ENCODE measurements at regions not wholly inside any gene's neighbourhood (a gene's known extent, or its start where the extent isn't known, plus 50 kb on each side); places are given as distances from the start of the nearest gene placed in this dataset.

DNA sequence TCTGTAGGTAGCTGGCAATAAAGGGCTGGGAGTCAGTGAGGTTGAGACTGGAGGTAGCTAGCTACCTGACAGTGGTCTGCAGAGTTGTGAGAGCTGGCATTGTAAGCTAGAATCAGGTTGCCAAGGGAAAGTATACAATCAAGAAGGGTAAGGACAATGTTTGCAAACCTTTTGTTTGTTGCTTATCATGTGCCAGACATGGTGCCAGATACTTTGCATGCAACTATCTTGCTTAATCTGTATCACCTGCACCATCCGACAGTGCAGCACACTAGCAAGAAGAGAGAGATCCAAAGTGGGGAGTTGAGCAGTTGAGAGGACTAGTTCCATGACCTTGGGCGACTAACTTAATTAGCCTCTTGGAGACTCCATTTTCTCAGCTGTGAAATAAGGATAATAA is 236.4 kb downstream of the PDCD6IP start:
- Histone ChIP-seq H3K4me3 (no peak overlapping the region), H3K27ac (no peak overlapping the region), H3K4me1 (no peaks in the 10 kb centered on the region), H3K27me3 (no peaks in the 10 kb centered on the region), H3K36me3 (ENCODE audit: low read depth, missing control alignments) (no peaks in the 10 kb centered on the region), H3K9me3 (no peaks in the 10 kb centered on the region)
- intact Hi-C loops (cut with DNase I; ENCODE audit: low total_unique reads) = no loop called here
- 71 to 97% methylated on average over 2 of the region's 2 CpGs for WGBS, 2 donors
- TF ChIP-seq POLR2A (IDR thresholded peaks at IDR 0.05) = no peak
- TF ChIP-seq, protein P1, sequence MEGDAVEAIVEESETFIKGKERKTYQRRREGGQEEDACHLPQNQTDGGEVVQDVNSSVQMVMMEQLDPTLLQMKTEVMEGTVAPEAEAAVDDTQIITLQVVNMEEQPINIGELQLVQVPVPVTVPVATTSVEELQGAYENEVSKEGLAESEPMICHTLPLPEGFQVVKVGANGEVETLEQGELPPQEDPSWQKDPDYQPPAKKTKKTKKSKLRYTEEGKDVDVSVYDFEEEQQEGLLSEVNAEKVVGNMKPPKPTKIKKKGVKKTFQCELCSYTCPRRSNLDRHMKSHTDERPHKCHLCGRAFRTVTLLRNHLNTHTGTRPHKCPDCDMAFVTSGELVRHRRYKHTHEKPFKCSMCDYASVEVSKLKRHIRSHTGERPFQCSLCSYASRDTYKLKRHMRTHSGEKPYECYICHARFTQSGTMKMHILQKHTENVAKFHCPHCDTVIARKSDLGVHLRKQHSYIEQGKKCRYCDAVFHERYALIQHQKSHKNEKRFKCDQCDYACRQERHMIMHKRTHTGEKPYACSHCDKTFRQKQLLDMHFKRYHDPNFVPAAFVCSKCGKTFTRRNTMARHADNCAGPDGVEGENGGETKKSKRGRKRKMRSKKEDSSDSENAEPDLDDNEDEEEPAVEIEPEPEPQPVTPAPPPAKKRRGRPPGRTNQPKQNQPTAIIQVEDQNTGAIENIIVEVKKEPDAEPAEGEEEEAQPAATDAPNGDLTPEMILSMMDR (IDR thresholded peaks at IDR 0.05) = no peak
- DNase-seq = no peak

DNA sequence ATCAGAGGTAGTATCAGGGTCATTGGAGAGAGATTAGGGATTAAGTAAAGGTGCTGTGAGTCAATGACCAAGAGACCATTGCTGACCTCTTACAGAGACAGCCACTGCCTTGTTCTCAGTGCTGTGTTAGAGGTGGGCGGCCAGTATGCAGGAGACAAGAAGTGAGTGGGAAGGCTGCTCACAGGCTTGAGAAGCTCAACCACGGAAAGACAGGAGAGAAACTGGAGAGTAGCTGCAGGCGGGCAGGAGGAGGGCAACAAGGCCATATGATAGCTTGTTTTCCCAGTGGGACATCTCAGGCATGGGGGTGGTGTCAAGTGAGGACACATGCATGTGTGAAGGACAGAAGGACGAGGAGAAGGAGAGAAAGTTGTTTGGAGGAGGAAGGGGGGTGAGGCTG is 237.3 kb downstream of the PDCD6IP start:
- Histone ChIP-seq H3K36me3 (ENCODE audit: low read depth, missing control alignments) (no peaks in the 10 kb centered on the region), H3K27me3 (no peaks in the 10 kb centered on the region), H3K9me3 (no peaks in the 10 kb centered on the region), H3K4me3 (no peak overlapping the region), H3K27ac (no peak overlapping the region), H3K4me1 (no peaks in the 10 kb centered on the region)
- TF ChIP-seq, protein P1 (IDR thresholded peaks at IDR 0.05) = no peak
- no peak for TF ChIP-seq POLR2A (IDR thresholded peaks at IDR 0.05)
- 59 to 77% methylated on average over 4 of the region's 4 CpGs for WGBS, 2 donors
- no peak for DNase-seq
- intact Hi-C loops (cut with DNase I; ENCODE audit: low total_unique reads) = no loop called here

DNA sequence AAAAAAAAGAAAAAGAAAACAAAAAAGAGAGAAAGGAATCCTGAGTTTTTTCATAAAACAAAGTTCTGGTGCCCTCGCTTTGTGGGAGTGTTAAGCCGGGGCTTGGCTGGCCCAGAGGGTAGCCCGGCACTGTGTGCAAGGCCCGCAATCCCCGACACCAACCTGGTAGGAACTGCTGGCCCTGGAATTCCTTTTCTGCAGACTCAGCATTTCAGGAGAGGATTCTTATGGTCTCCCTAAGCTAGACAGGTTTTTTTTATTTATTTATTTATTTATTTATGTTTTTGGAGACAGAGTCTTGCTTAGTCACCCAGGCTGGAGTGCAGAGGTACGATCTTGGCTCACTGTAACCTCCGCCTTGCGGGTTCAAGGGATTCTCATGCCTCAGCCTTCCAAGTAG is 238.8 kb downstream of the PDCD6IP start:
- TF ChIP-seq POLR2A (IDR thresholded peaks at IDR 0.05) = no peak
- TF ChIP-seq, protein P1 (IDR thresholded peaks at IDR 0.05) = no peak
- Histone ChIP-seq H3K27ac (no peak overlapping the region), H3K4me3 (no peak overlapping the region), H3K36me3 (ENCODE audit: low read depth, missing control alignments) (no peaks in the 10 kb centered on the region), H3K9me3 (no peaks in the 10 kb centered on the region), H3K4me1 (no peaks in the 10 kb centered on the region), H3K27me3 (no peaks in the 10 kb centered on the region)
- DNase-seq = no peak
- 90 to 98% methylated on average over 8 of the region's 8 CpGs for WGBS, 2 donors
- intact Hi-C loops (cut with DNase I; ENCODE audit: low total_unique reads) = no loop called here

DNA sequence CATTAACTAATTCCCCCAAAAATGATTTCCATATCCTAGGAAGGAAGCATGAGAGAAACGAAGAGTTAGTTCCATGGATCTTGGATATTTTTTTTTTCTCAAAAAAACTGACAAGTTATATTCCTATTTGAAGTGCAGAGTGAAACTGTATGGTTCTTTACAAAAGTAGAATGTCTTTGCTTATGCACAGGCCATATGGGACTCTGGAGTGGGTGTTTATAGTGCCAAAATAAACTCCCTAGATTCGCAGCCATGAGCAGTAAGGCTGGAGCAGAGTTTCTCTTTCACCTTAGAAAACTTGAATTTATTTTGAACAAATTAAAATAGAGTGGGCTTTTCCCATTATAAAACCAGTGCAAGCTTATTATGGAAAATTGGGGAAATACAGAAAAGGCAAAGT is 239.7 kb downstream of the PDCD6IP start:
- Histone ChIP-seq H3K9me3 (no peaks in the 10 kb centered on the region), H3K4me1 (no peaks in the 10 kb centered on the region), H3K4me3 (no peak overlapping the region), H3K27me3 (no peaks in the 10 kb centered on the region), H3K36me3 (ENCODE audit: low read depth, missing control alignments) (no peaks in the 10 kb centered on the region), H3K27ac (no peak overlapping the region)
- 76 to 84% methylated on average over 2 of the region's 2 CpGs for WGBS, 2 donors
- TF ChIP-seq, protein P1 (IDR thresholded peaks at IDR 0.05) = no peak
- TF ChIP-seq POLR2A (IDR thresholded peaks at IDR 0.05) = no peak
- intact Hi-C loops (cut with DNase I; ENCODE audit: low total_unique reads) = no loop called here
- no peak for DNase-seq

DNA sequence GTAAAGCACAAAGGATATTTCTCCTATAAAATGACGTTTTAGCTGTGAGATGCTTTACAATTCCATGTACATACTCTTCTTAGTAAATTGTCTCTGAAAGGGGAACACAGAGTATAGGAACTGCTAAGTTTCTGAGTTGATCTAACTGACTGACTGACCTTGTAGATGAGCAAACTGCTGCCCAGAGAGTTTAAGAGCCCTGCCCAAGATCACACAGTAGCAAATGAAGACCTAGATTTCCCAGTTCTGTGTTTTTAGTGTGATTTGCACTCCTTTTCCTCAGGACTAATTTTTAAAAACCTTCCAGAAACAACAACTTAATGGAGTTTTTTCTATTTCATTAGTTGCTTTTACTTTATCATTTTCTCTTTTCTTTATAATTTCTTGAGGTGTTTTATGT is 247.7 kb downstream of the PDCD6IP start:
- TF ChIP-seq, protein P1 (IDR thresholded peaks at IDR 0.05) = no peak
- no peak for TF ChIP-seq POLR2A (IDR thresholded peaks at IDR 0.05)
- Histone ChIP-seq H3K27ac (no peak overlapping the region), H3K36me3 (ENCODE audit: low read depth, missing control alignments) (no peaks in the 10 kb centered on the region), H3K4me1 (no peaks in the 10 kb centered on the region), H3K27me3 (no peaks in the 10 kb centered on the region), H3K9me3 (no peaks in the 10 kb centered on the region), H3K4me3 (no peak overlapping the region)
- no peak for DNase-seq
- intact Hi-C loops (cut with DNase I; ENCODE audit: low total_unique reads) = no loop called here
- WGBS, 2 donors = 64 to 90% methylated on average over 1 of the region's 1 CpG
